Keratinocyte (primary cell): ENCODE measurements at regions not wholly inside any gene's neighbourhood (a gene's known extent, or its start where the extent isn't known, plus 50 kb on each side); places are given as distances from the start of the nearest gene placed in this dataset.

Experiments
- DNase-seq: peaks from one replicate; pipeline ENCODE4 v3.0.0-alpha.2; 2011; ENCODE audit warnings: low read depth, missing footprints, low spot score
- FAIRE-seq: peaks from 2 replicates; lab custom pipeline; 2011; peaks lifted over from hg19 to GRCh38; lab: Jason Lieb, UNC
- H2AFZ ChIP-seq: 2 replicates; pipeline ENCODE4 v1.6.0; 2012; ENCODE audit warnings: low read length, control low read depth, inconsistent platforms; ENCODE audit not compliant: control insufficient read depth
- H3K27ac ChIP-seq: 2 replicates; pipeline ENCODE4 v1.5.1; 2011; ENCODE audit warnings: low read length; ENCODE audit not compliant: control insufficient read depth, insufficient read depth
- H3K27me3 ChIP-seq: 3 replicates; pipeline ENCODE4 v1.6.0; 2011; ENCODE audit warnings: low read length; ENCODE audit not compliant: control insufficient read depth, insufficient read depth; ENCODE audit errors: extremely low read depth
- H3K36me3 ChIP-seq, 2 experiments: 2 replicates in 1 of 2; 3 replicates in 1 of 2; pipeline ENCODE4 v1.5.1; 2011; ENCODE audit warnings: low read length in 2 of 2, mild to moderate bottlenecking in 1 of 2; ENCODE audit not compliant: control insufficient read depth in 2 of 2, insufficient read depth in 2 of 2; ENCODE audit errors: extremely low read depth in 1 of 2
- H3K4me1 ChIP-seq: 3 replicates; pipeline ENCODE4 v1.5.1; 2011; ENCODE audit warnings: low read length; ENCODE audit not compliant: control insufficient read depth, insufficient read depth; ENCODE audit errors: extremely low read depth
- H3K4me2 ChIP-seq: 3 replicates; pipeline ENCODE4 v1.6.0; 2011; ENCODE audit warnings: low read depth, low read length; ENCODE audit not compliant: control insufficient read depth, insufficient read depth; ENCODE audit errors: extremely low read depth
- H3K4me3 ChIP-seq, 3 experiments: fragments of 200-600 bp in 1 of 3; sonication (generic) in 1 of 3; 2 replicates in 2 of 3; 3 replicates in 1 of 3; pipeline ENCODE4 v1.5.1; 2011 to 2016; ENCODE audit warnings: low read length in 3 of 3, mild to moderate bottlenecking in 3 of 3, control low read depth in 2 of 3, inconsistent platforms in 1 of 3, low read depth in 1 of 3, mixed read lengths in 1 of 3, mixed run types in 1 of 3, moderate library complexity in 1 of 3; ENCODE audit not compliant: control insufficient read depth in 2 of 3, insufficient read depth in 2 of 3; ENCODE audit errors: extremely low read depth in 1 of 3
- H3K79me2 ChIP-seq: 2 replicates; pipeline ENCODE4 v1.6.0; 2012; ENCODE audit warnings: low read length; ENCODE audit not compliant: control insufficient read depth, insufficient read depth
- H3K9ac ChIP-seq: 3 replicates; pipeline ENCODE4 v1.6.0; 2011; ENCODE audit warnings: low read length; ENCODE audit not compliant: control insufficient read depth, insufficient read depth; ENCODE audit errors: extremely low read depth
- H3K9me1 ChIP-seq: 3 replicates; pipeline ENCODE4 v1.6.0; 2011; ENCODE audit warnings: low read length; ENCODE audit not compliant: control insufficient read depth, insufficient read depth; ENCODE audit errors: extremely low read depth
- H3K9me3 ChIP-seq: 2 replicates; pipeline ENCODE4 v1.5.1; 2012; ENCODE audit warnings: low read depth, low read length; ENCODE audit not compliant: control insufficient read depth
- H4K20me1 ChIP-seq: 3 replicates; pipeline ENCODE4 v1.6.0; 2011; ENCODE audit warnings: low read length; ENCODE audit not compliant: control insufficient read depth, insufficient read depth; ENCODE audit errors: extremely low read depth
- CTCF ChIP-seq, 3 experiments: IDR thresholded peaks in 1 of 3; conservative IDR thresholded peaks in 1 of 3; optimal IDR thresholded peaks in 1 of 3; 2 replicates in 2 of 3; 3 replicates in 1 of 3; pipeline versions ENCODE3 to v1.5.1; 2011; ENCODE audit warnings: low read length in 3 of 3, mild to moderate bottlenecking in 3 of 3, moderate library complexity in 2 of 3, control low read depth in 1 of 3, inconsistent platforms in 1 of 3; ENCODE audit not compliant: insufficient read depth in 2 of 3; ENCODE audit errors: extremely low read depth in 1 of 3
- EZH2 ChIP-seq: IDR thresholded peaks from one replicate; pipeline ENCODE4 v1.6.1; 2012; ENCODE audit warnings: inconsistent platforms, mild to moderate bottlenecking, low read length, moderate library complexity
- dilution Hi-C: fragments of 300-500 bp; cut with MboI; formaldehyde crosslinking; loops from one replicate; pipeline ENCODE4 v1.7.0; 2020; ENCODE audit warnings: low sequenced_read_pairs; ENCODE audit not compliant: extremely low pct_ligation_motif_present

GRCh38 chr7:69285854-69286253 is 312.4 kb upstream of the AUTS2 start:
- Histone ChIP-seq H2AFZ (no peak overlapping the region), H3K9me1 (no peaks in the 10 kb centered on the region), H3K79me2 (no peaks in the 10 kb centered on the region), H3K4me3 (no peak overlapping the region), H3K27me3 (no peaks in the 10 kb centered on the region), H3K27ac (no peak overlapping the region), H3K4me2 (no peak overlapping the region), H3K36me3 (no peaks in the 10 kb centered on the region), H3K9ac (no peak overlapping the region), H3K9me3 (no peaks in the 10 kb centered on the region), H4K20me1 (no peaks in the 10 kb centered on the region), H3K4me1 (no peaks in the 10 kb centered on the region)
- TF ChIP-seq EZH2 = no peak
- TF ChIP-seq CTCF (optimal IDR thresholded peaks at IDR 0.05 in 1 of 3, IDR thresholded peaks at IDR 0.05 in 1 of 3, conservative IDR thresholded peaks at IDR 0.05 in 1 of 3; ENCODE audit: extremely low read depth in 1 of 3, insufficient read depth in 2 of 3, low read length in 3 of 3) = no peak
- dilution Hi-C loops = no loop called here
- DNase-seq = no peak
- no peak for FAIRE-seq

GRCh38 chr7:69295977-69296376 is 302.3 kb upstream of the AUTS2 start:
- dilution Hi-C loops = no loop called here
- no peak for DNase-seq
- H3K4me1 ChIP-seq = no peaks in the 10 kb centered on the region
- no peak overlapping the region for H3K4me3 ChIP-seq
- H3K9ac ChIP-seq = no peak overlapping the region
- peaks cover 2% of the 10 kb centered on the region for H3K9me3 ChIP-seq
- no peak for FAIRE-seq
- TF ChIP-seq EZH2 (no peak), CTCF (optimal IDR thresholded peaks at IDR 0.05 in 1 of 3, IDR thresholded peaks at IDR 0.05 in 1 of 3, conservative IDR thresholded peaks at IDR 0.05 in 1 of 3; ENCODE audit: extremely low read depth in 1 of 3, insufficient read depth in 2 of 3, low read length in 3 of 3) (no peak)
- no peak overlapping the region for H2AFZ ChIP-seq
- H3K27me3 ChIP-seq = no peaks in the 10 kb centered on the region
- no peaks in the 10 kb centered on the region for H3K9me1 ChIP-seq
- no peaks in the 10 kb centered on the region for H4K20me1 ChIP-seq
- H3K4me2 ChIP-seq = no peak overlapping the region
- H3K36me3 ChIP-seq = no peaks in the 10 kb centered on the region
- H3K27ac ChIP-seq = no peak overlapping the region
- no peaks in the 10 kb centered on the region for H3K79me2 ChIP-seq
